Activated effector memory CD4-positive, alpha-beta T cell treated with anti-CD3 and anti-CD28 coated beads, Interleukin-2, amount 50 U/mL, for 16 hours (primary cell): ENCODE measurements at regions not wholly inside any gene's neighbourhood (a gene's known extent, or its start where the extent isn't known, plus 50 kb on each side); places are given as distances from the start of the nearest gene placed in this dataset.
A peak's percentile ranks its signal among the peaks of the same experiment; 100 is the strongest.

Experiments
- DNase-seq: peaks from one replicate; pipeline ENCODE4 v3.0.0-alpha.2; 2020

DNA sequence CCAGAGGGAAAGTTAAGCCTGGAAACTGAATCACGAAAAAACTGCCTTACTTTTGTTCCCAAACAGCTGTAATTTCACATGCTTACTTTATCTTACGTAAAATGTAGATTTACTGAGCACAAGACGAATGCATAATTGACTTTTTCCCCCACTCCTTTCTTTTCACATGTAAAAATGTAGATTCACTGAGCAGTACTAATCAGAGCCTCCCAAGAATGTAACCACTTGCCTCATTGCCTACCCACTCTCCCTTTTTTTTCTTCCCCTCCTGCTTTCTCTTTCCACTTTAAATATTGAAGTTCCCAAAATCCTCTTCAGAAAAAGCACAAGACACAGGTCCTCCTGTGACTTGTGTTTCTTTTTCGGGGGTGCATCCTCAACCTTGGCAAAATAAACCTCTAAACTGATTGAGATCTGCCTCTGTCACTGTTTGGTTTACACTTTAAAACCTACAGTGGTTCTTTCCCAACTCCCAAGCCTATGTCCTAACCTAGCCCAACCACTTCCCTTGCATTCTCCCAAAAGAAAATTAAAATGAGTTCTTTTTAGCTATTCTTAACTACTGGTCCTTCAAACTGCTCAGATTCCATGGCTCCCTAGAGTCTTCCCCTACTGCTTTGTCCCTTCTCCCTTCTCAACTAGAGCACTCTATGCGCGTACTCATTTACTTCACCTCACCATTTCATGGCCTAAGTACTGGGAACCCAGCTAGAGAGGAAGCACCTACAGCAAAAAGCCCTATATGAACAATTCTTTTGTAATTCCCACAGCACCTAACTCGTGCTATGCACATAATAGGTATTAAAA, 236.6 kb upstream of the MKLN1 start:
- no peak for DNase-seq

GRCh38 chr7:131094685-131095084, 233.0 kb upstream of the MKLN1 start:
- no peak for DNase-seq

GRCh38 chr7:131095346-131095745, 232.3 kb upstream of the MKLN1 start:
- DNase-seq = no peak

DNA sequence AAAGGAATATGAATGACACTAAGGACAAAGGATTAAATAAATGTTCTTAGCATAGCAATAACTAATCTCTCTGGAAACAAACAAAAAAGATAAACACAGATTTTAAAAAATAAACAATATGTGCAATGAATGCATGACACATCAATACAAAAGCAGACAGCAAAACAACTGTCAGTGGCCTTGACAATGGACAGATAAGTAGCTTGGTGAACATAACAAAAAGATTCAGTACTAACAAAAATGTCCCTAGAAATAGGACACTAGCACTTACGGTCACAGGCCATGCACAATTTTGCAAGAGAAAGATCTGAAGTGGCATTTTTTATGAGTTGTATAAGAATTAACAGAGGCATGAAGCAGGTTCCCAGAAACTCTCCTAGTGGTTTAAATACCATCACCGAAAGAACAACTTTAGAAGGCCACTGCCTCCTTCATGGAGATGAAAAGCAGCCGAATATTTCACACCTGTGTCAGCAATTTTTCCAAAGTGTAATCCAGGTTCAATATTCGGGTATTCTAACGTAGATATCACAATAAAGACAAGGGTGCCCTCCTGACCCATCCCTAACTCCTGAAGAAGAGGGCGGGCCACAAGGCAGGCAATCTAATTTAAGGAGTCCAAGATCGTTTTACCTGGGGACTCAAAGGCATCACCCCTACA, 231.3 kb upstream of the MKLN1 start:
- DNase-seq = no peak

GRCh38 chr7:131097662-131098376, 229.9 kb upstream of the MKLN1 start:
- no peak for DNase-seq

DNA sequence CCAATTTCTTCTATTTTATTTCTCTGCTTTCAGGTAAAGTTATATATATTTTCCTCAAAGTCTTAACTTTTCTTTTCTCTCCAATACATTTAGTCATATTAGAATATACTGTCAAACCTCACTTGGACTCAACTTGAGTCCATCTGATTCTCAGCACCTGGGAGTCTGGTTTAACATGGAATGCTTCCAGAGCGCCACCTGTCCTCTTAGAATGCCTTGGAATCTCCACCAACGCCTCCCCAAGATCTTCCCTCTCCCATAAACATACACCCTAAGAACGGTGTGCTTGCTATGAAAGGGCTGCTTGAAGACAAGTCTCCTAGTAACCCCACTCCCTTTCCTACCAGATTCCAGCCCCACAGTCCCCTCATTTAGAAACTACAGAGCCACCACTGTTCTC, 229.1 kb upstream of the MKLN1 start:
- no peak for DNase-seq

GRCh38 chr7:131100357-131101054, 227.2 kb upstream of the MKLN1 start:
- no peak for DNase-seq

DNA sequence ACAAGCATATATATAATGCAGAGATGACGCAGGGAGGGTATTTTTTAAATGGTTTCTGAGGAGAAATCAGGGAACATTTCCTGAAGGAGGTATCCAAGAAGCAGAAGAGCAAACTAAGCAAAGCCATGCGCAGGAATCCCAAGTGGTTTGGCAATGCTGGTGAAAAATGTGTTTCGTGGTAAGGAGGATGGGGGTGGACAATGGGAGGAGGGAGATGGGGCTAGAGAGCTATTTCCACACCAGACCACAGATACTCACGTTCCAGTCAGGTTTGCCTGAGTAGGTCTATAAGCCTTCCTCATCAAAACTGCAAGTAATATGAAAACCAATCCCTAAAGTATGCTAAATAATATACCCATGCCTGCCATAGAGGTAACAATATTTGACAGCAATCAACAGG, 223.7 kb upstream of the MKLN1 start:
- no peak for DNase-seq

DNA sequence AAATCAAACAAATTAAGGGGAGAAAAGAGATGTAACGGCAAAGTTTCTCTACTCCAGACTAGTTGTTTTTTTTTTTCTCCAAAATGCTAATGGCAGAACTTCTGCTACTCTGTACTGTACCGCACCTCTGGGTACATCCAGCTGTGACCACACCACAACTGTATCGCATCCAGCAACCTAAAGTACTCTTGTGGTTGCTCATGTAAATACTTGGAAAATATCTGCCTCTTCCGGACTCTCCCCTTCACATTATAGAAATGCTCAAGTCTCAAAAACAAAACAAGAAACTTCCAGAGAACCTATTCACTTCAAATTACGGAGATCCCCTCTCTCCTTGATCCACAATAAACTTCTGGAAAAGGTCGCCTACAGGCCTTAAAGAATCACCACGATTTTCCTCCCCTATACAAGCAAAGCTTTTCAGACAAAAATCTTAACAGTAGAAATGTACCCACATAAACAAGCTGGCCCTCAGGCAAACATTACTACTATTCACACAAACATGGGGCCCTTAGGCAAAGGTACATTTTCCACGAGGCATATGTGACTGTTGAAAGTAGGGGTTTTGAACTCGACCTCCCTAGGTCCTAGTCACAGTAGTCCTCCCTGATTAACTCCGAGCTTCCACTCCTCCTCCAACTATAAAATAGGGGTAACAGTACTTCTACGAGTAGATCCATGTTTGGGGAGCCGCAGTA, 222.9 kb upstream of the MKLN1 start:
- no peak for DNase-seq

DNA sequence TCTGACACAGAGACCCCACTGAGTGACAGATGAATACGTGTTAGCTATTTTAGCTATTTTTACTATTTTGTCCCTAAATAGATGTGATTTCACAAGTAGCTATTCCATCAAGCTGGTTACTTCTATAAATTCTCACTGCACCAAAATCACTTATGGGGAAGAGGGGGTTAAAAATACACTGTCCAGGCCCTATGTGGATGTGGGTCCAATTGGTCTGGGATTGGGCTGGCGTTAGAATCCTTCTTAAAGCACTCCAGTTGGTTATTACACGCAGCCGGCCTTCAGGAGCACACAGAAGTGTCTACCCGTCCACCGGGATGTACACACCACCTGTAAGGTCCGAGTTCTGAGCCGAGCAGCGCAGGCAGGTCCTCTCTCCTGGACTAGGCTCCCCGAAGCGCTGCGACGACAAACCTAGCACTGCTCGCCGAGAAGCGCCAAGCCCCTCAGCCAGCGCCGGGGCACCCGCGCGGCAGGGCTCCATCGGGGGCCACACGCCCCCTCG, 222.3 kb upstream of the MKLN1 start:
- DNase-seq = no peak

DNA sequence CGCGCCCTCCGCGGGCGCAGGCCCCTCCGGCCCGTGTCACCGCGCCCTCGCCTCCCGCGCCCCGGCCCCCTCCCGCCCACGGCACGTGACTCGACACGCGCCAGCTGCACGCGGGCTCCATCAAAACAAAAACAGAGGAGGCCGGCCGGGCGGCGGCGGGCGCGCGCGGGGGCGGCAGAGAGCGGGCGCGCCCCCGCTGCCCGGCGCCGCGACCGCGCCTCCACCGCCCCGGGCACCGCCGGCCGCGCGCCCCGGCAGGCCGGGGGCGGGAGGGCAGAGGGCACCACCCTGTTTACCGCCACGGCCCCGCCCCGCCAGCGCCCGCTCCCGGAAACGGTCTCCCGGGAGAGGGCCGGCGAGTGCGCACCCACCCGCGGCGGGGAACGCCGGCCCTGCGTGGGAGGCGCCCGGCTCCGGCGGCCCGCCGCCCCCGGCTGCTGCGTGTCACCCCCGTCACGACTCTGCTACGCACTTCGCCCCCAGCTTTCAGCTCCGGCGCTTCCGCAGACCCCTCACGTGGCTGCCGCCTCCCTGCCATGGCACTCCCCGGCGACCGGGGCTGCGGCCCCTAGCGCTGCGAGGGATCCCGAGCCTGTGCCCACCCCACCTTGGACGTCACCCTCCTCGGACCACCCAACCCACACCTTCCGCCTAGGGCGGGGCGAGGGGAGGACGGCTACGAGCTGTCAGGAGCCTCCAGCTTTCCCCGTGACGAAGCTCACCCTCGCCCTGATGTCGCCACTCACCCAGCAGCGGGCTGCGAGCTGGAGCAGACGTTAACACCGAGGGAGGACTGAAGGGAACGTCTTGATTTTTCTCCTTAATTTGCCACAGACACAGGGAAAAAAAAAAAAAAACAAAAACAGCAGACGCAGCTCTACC, 221.6 kb upstream of the MKLN1 start:
- peak; percentile 95 for DNase-seq

GRCh38 chr7:131106681-131107336, 220.9 kb upstream of the MKLN1 start:
- DNase-seq = peak; percentile 86

DNA sequence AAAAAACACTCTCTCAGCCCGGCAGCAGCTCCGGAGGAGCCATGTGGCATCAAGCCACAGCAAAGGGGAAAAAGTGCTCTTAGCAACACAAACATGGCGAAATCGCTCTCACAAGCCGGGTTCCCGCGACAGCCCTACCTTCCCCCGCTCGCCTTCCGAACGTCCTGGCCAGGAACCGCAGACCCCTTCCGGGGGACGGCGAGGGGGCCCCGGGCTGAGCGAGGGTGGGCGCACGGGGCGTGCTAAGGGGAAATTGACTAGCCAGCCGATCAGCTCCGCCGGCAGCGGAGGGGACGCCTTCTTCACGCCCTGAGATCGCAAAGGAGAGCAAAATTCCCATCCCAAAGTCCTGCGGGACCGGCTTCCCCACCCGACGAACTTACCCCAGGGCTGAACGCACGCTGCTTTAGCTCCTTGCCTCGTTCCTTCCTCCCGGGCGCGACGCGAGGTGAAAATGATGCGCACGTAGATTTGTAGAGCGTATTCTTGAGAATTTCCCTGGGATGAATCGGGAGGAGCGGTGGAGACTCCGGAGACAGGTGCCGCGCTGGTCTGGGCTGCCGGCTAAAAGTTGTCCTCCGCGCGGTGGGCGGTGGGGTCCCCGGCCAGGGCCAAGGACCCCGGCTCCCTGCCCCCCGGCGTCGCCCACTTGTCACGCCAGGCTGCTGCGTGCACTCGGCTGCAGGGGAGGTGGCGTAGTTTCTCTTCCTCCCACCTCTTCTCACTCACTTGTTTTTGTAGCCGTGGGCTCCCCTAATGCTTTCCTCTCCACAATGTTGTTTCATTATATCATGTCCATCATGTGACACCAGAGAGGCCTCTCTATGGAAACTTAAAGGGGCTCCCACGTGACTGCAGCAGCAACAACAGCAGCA, 220.1 kb upstream of the MKLN1 start:
- DNase-seq = peak; percentile 91

DNA sequence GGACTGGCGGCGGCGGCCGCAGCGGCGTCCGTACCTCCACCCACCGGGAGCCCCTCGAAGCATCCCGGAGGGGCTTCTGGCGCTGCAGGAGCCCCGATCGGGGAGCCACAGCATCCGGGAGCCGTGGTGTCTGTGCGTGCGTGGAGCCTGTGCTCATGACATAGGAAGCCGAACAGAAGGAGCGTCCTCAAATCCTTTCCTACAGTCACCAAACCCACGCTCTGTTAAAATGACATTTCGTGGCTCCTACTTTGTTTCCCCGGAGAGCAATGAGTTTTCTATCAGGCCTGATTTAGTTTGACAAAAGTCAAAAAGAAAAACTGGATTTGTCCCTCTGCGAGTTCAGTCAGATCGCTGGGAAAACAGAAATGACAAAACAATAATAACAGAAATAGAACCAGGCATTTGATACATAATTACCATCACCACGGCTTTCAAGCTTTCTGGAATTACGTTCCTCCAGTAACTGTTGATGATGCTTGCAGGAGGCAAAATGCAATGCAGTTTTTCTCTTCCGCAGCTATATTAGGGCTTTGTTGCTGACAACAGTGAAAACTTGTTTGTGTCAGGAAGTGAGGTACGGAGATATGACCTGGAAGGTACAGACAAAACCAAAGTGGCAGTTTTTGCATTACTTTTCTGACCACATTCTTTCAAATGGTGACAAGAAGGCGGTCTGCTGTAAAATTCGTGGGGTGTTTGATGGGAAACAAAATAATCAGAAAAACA, 219.3 kb upstream of the MKLN1 start:
- no peak for DNase-seq

- no peak for DNase-seq
These were observed 218.5 kb upstream of the MKLN1 start for GRCh38 chr7:131109011-131109758.

GRCh38 chr7:131109759-131110296, 217.8 kb upstream of the MKLN1 start:
- peak; percentile 92 for DNase-seq

GRCh38 chr7:131110297-131111080, 217.2 kb upstream of the MKLN1 start:
- DNase-seq = no peak
